ENCODE measurements at regions not wholly inside any gene's neighbourhood (a gene's known extent, or its start where the extent isn't known, plus 50 kb on each side); places are given as distances from the start of the nearest gene placed in this dataset.

- Mint-ChIP-seq H3K4me1 (no peaks in the 10 kb centered on the region), H3K4me3 (no peak overlapping the region), H3K36me3 (no peaks in the 10 kb centered on the region), H3K27me3 (ENCODE audit: low read depth in 3 of 3) (no peaks in the 10 kb centered on the region), H3K9me3 (peaks cover 0 to 6% (median 4%) of the 10 kb centered on the region in 7 donors), H3K27ac (no peak overlapping the region)
- H3K27me3 ChIP-seq (ENCODE audit: control insufficient read depth in 2 of 2, insufficient read depth in 2 of 2, low read length in 2 of 2) = no peaks in the 10 kb centered on the region
- no peaks in the 10 kb centered on the region for H4K20me1 ChIP-seq (ENCODE audit: insufficient read depth, low read length)
- H3K4me1 ChIP-seq (ENCODE audit: control insufficient read depth in 1 of 2, insufficient read depth in 2 of 2, low read length in 2 of 2) = no peaks in the 10 kb centered on the region
- H2AFZ ChIP-seq (ENCODE audit: insufficient read depth, low read depth, low read length, poor library complexity, severe bottlenecking) = no peak overlapping the region
- no peak overlapping the region for H3K27ac ChIP-seq (ENCODE audit: low read depth in 1 of 2, low read length in 2 of 2)
- no peak for DNase-seq
- H3K9ac ChIP-seq (ENCODE audit: insufficient read depth, low read length, poor library complexity, severe bottlenecking) = no peak overlapping the region
- H3K79me2 ChIP-seq (ENCODE audit: insufficient read depth, low read length) = no peaks in the 10 kb centered on the region
- H3K9me3 ChIP-seq (replicated peaks in 1 of 2; ENCODE audit: control insufficient read depth in 1 of 2, insufficient read depth in 1 of 2, low read length in 2 of 2) = peaks cover 0 to 1% of the 10 kb centered on the region in 2 donors
- no peak overlapping the region for H3K4me2 ChIP-seq (replicated peaks; ENCODE audit: extremely low read depth, low read length, poor library complexity, severe bottlenecking)
- intact Hi-C loops (cut with micrococcal nuclease) = no loop called here
- H3K4me3 ChIP-seq (replicated peaks in 1 of 3; ENCODE audit: low read depth in 2 of 3, low read length in 3 of 3) = no peak overlapping the region
- TF ChIP-seq CTCF (IDR thresholded peaks at IDR 0.05) = no peak
- no CpG with 5 or more reads among the region's 4 CpGs for WGBS (ENCODE audit: insufficient coverage)
- no peaks in the 10 kb centered on the region for H3K36me3 ChIP-seq (replicated peaks in 1 of 2; ENCODE audit: control insufficient read depth in 1 of 2, insufficient read depth in 2 of 2, low read length in 2 of 2)
Observed at GRCh38 chr4:179095585-179096221, 1653.5 kb upstream of the AGA start.

- no peak overlapping the region for H3K4me2 ChIP-seq (replicated peaks; ENCODE audit: extremely low read depth, low read length, poor library complexity, severe bottlenecking)
- H4K20me1 ChIP-seq (ENCODE audit: insufficient read depth, low read length) = no peaks in the 10 kb centered on the region
- no peak overlapping the region for H3K4me3 ChIP-seq (replicated peaks in 1 of 3; ENCODE audit: low read depth in 2 of 3, low read length in 3 of 3)
- H2AFZ ChIP-seq (ENCODE audit: insufficient read depth, low read depth, low read length, poor library complexity, severe bottlenecking) = no peak overlapping the region
- H3K9ac ChIP-seq (ENCODE audit: insufficient read depth, low read length, poor library complexity, severe bottlenecking) = no peak overlapping the region
- Mint-ChIP-seq H3K9me3 (peaks cover 0 to 7% (median 2%) of the 10 kb centered on the region in 7 donors), H3K27me3 (ENCODE audit: low read depth in 3 of 3) (no peaks in the 10 kb centered on the region), H3K4me3 (no peak overlapping the region), H3K27ac (no peak overlapping the region), H3K4me1 (no peaks in the 10 kb centered on the region), H3K36me3 (no peaks in the 10 kb centered on the region)
- no peak for DNase-seq
- no CpG with 5 or more reads among the region's 1 CpG for WGBS (ENCODE audit: insufficient coverage)
- intact Hi-C loops (cut with micrococcal nuclease) = no loop called here
- no peaks in the 10 kb centered on the region for H3K27me3 ChIP-seq (ENCODE audit: control insufficient read depth in 2 of 2, insufficient read depth in 2 of 2, low read length in 2 of 2)
- no peak overlapping the region for H3K27ac ChIP-seq (ENCODE audit: low read depth in 1 of 2, low read length in 2 of 2)
- no peaks in the 10 kb centered on the region for H3K79me2 ChIP-seq (ENCODE audit: insufficient read depth, low read length)
- TF ChIP-seq CTCF (IDR thresholded peaks at IDR 0.05) = no peak
- peaks cover 0 to 2% of the 10 kb centered on the region in 2 donors for H3K9me3 ChIP-seq (replicated peaks in 1 of 2; ENCODE audit: control insufficient read depth in 1 of 2, insufficient read depth in 1 of 2, low read length in 2 of 2)
- no peaks in the 10 kb centered on the region for H3K36me3 ChIP-seq (replicated peaks in 1 of 2; ENCODE audit: control insufficient read depth in 1 of 2, insufficient read depth in 2 of 2, low read length in 2 of 2)
- H3K4me1 ChIP-seq (ENCODE audit: control insufficient read depth in 1 of 2, insufficient read depth in 2 of 2, low read length in 2 of 2) = no peaks in the 10 kb centered on the region
Observed at GRCh38 chr4:179097741-179098140, 1655.5 kb upstream of the AGA start.

Measured in CD14-positive monocyte (primary cell).